GM12891 (cell line): ENCODE measurements at regions not wholly inside any gene's neighbourhood (a gene's known extent, or its start where the extent isn't known, plus 50 kb on each side); places are given as distances from the start of the nearest gene placed in this dataset.

Source experiments
- PAX5 ChIP-seq: IDR thresholded peaks from 2 replicates; pipeline ENCODE4 v1.6.1; 2011; ENCODE audit warnings: low read length, moderate library complexity, mild to moderate bottlenecking; ENCODE audit not compliant: insufficient read depth, severe bottlenecking
- POLR2A ChIP-seq: IDR thresholded peaks from 2 replicates; pipeline ENCODE4 v1.6.1; 2011; ENCODE audit warnings: low read depth, low read length, control low read depth
- POLR2AphosphoS5 ChIP-seq: IDR thresholded peaks from 2 replicates; pipeline ENCODE4 v1.6.1; 2011; ENCODE audit warnings: low read depth, low read length, control low read depth
- SPI1 ChIP-seq: IDR thresholded peaks from 2 replicates; pipeline ENCODE4 v1.6.1; 2011; ENCODE audit warnings: low read depth, low read length, control low read depth
- TAF1 ChIP-seq: IDR thresholded peaks from 2 replicates; pipeline ENCODE4 v1.6.1; 2011; ENCODE audit warnings: low read depth, low read length, control low read depth

DNA sequence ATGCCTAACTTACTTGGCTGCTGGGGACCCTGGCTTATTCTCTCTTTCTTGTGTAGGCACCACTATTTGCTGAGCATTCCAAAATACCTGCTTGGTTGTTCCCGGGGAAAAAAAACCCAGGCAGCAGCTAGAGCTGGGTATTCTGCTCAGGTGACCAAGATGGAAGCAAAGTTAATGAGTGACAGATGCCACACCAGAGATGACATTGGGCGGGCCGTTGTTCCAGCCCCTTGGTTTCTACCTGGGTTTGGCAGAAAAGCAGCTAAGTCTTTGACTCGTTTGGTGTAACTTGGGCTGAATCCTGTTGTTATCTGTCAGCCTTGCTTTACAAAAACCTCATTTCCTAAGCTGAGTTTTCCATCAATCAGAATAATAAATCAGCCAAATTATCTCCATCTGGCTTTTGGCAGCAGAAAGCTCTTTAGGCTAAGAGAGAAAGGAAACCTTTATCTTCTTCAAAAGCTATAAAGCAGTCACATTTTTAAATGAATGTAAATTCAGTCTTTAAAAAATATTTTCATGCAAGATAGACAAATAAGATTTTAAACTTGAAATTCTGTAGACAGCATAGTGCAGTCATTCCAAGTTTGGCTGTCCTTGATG, 202.0 kb upstream of the GMDS start:
- TF ChIP-seq POLR2A, result no peak
- TF ChIP-seq POLR2AphosphoS5, result no peak
- TF ChIP-seq TAF1, result no peak
- TF ChIP-seq SPI1, result no peak
- no peak for TF ChIP-seq PAX5
